Parathyroid adenoma (tissue), 2 donors: ENCODE measurements at regions not wholly inside any gene's neighbourhood (a gene's known extent, or its start where the extent isn't known, plus 50 kb on each side); places are given as distances from the start of the nearest gene placed in this dataset.

Experiments
- H2AFZ ChIP-seq: fragments of 300-600 bp; sonication (generic); one replicate; pipeline ENCODE4 v1.7.0; 2017; ENCODE audit warnings: antibody characterized with exemption, mild to moderate bottlenecking
- H3K27ac ChIP-seq: fragments of 300-600 bp; sonication (generic); one replicate; pipeline ENCODE4 v1.7.0; 2017
- H3K27me3 ChIP-seq: fragments of 300-600 bp; sonication (generic); one replicate; pipeline ENCODE4 v1.7.0; 2017; ENCODE audit warnings: low read length; ENCODE audit not compliant: control insufficient read depth, insufficient read depth
- H3K36me3 ChIP-seq: fragments of 300-600 bp; sonication (generic); one replicate; pipeline ENCODE4 v1.7.0; 2017; ENCODE audit warnings: low read length; ENCODE audit not compliant: control insufficient read depth, insufficient read depth
- H3K4me1 ChIP-seq: fragments of 300-600 bp; sonication (generic); one replicate; pipeline ENCODE4 v1.7.0; 2017; ENCODE audit warnings: control low read depth
- H3K4me2 ChIP-seq: fragments of 300-600 bp; sonication (generic); one replicate; pipeline ENCODE4 v1.7.0; 2017; ENCODE audit warnings: low read length
- H3K4me3 ChIP-seq: fragments of 300-600 bp; sonication (generic); one replicate; pipeline ENCODE4 v1.7.0; 2017; ENCODE audit warnings: low read depth, low read length
- H3K79me2 ChIP-seq: fragments of 300-600 bp; sonication (generic); one replicate; pipeline ENCODE4 v1.7.0; 2017; ENCODE audit warnings: control low read depth
- H3K9ac ChIP-seq: fragments of 300-600 bp; sonication (generic); one replicate; pipeline ENCODE4 v1.7.0; 2017; ENCODE audit warnings: mild to moderate bottlenecking
- H3K9me3 ChIP-seq: fragments of 300-600 bp; sonication (generic); one replicate; pipeline ENCODE4 v1.7.0; 2017; ENCODE audit warnings: low read length; ENCODE audit not compliant: control insufficient read depth
- TF ChIP-seq, protein P1 (sequence below): fragments of 300-600 bp; sonication (generic); IDR thresholded peaks from one replicate; pipeline ENCODE4 v1.7.0; 2017; ENCODE audit warnings: antibody characterized with exemption, mild to moderate bottlenecking
- donor health status: primary hyperparathyroidism.

DNA sequence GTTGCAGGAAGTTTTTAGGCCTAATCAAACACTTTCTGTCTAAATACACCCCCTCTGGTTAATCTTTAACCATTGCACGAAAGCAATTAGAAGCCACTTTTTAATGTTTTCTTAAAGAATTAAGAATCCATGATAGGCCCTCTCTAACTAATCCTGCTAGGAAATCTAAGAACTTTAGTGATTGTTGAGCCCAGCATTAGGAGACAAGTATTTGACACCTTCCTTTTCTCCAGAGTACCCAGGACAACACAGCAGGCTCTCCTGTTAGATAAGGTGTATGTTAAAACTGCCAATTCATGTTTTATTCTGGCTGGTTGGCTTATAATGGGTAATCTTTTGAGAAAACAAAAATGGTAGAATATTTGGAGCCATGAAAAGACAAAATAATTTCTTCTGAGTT, 95.0 kb downstream of the ALX1 start:
- H3K9me3 ChIP-seq: no peaks in the 10 kb centered on the region
- H3K27ac ChIP-seq: no peak overlapping the region
- no peaks in the 10 kb centered on the region for H3K4me1 ChIP-seq
- H3K4me3 ChIP-seq: no peak overlapping the region
- no peak overlapping the region for H2AFZ ChIP-seq
- no peaks in the 10 kb centered on the region for H3K27me3 ChIP-seq
- TF ChIP-seq, protein P1, sequence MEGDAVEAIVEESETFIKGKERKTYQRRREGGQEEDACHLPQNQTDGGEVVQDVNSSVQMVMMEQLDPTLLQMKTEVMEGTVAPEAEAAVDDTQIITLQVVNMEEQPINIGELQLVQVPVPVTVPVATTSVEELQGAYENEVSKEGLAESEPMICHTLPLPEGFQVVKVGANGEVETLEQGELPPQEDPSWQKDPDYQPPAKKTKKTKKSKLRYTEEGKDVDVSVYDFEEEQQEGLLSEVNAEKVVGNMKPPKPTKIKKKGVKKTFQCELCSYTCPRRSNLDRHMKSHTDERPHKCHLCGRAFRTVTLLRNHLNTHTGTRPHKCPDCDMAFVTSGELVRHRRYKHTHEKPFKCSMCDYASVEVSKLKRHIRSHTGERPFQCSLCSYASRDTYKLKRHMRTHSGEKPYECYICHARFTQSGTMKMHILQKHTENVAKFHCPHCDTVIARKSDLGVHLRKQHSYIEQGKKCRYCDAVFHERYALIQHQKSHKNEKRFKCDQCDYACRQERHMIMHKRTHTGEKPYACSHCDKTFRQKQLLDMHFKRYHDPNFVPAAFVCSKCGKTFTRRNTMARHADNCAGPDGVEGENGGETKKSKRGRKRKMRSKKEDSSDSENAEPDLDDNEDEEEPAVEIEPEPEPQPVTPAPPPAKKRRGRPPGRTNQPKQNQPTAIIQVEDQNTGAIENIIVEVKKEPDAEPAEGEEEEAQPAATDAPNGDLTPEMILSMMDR: no peak
- H3K9ac ChIP-seq: no peak overlapping the region
- no peaks in the 10 kb centered on the region for H3K79me2 ChIP-seq
- no peaks in the 10 kb centered on the region for H3K36me3 ChIP-seq
- no peak overlapping the region for H3K4me2 ChIP-seq

DNA sequence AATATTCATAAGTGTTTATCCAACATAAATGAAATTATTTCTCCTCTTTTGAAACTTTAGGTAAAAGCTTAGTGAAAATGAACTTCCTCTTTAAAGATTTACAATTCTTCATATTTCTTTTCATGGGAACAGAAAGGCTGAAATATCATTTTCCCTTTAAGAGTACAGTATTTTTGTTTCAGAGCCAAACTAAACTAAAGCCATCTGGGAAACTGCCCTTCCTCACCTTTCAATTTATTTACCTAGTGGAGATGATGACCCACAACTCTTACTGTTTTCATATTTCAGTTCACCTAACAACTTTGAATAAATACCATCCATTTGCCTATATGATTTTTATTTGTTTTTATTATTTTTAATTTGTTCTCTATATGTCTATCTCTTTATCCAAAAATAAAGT, 105.4 kb downstream of the ALX1 start:
- no peak overlapping the region for H3K4me3 ChIP-seq
- no peaks in the 10 kb centered on the region for H3K27me3 ChIP-seq
- no peaks in the 10 kb centered on the region for H3K9me3 ChIP-seq
- H2AFZ ChIP-seq: no peak overlapping the region
- H3K36me3 ChIP-seq: no peaks in the 10 kb centered on the region
- TF ChIP-seq, protein P1: no peak
- H3K4me2 ChIP-seq: no peak overlapping the region
- no peak overlapping the region for H3K27ac ChIP-seq
- no peaks in the 10 kb centered on the region for H3K4me1 ChIP-seq
- no peak overlapping the region for H3K9ac ChIP-seq
- no peaks in the 10 kb centered on the region for H3K79me2 ChIP-seq

DNA sequence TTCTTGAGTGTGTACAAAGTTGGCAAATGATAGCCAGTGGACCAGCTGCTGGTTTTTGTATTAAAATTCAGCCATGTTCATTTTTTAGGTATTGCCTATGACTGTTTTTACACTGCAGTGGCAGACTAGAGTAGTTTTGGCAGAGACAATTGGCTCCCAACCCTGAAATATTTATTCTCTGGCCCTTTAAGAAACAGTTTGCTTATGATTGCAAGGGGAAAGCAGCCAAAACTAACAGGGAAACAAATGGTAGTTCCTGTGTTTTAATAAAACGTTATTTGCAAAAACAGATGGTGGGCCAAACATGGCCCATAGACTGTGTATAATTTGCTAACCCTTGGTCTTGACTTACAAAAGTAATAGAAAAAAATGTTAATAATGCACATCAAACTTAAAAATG, 110.2 kb downstream of the ALX1 start:
- no peaks in the 10 kb centered on the region for H3K79me2 ChIP-seq
- H3K9ac ChIP-seq: no peak overlapping the region
- H3K9me3 ChIP-seq: no peaks in the 10 kb centered on the region
- no peak overlapping the region for H3K4me3 ChIP-seq
- no peak overlapping the region for H3K27ac ChIP-seq
- no peaks in the 10 kb centered on the region for H3K4me1 ChIP-seq
- no peak overlapping the region for H2AFZ ChIP-seq
- H3K36me3 ChIP-seq: no peaks in the 10 kb centered on the region
- TF ChIP-seq, protein P1: no peak
- no peaks in the 10 kb centered on the region for H3K27me3 ChIP-seq
- H3K4me2 ChIP-seq: no peak overlapping the region

DNA sequence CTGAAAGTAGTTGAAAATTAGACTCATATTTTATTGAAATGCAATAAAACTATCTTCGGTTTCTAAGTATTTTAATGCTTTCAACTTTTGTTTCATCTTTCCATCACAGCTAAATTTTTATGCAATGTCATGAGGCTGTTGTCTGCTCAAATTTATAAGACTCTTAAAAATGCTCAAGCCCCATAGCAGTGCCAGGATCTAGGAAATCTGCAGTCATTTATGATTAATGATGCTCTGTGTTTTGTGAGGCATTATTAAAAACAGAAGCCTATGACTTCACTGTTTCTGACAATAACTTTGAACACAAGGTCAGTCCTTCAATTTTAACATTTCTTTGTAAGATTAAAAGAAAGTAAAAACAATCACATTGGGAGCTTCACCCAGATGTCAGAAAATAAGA, 112.5 kb downstream of the ALX1 start:
- Histone ChIP-seq H3K4me3 (no peak overlapping the region), H3K79me2 (no peaks in the 10 kb centered on the region), H3K36me3 (no peaks in the 10 kb centered on the region), H3K9ac (no peak overlapping the region), H3K27me3 (no peaks in the 10 kb centered on the region), H3K4me2 (no peak overlapping the region), H3K9me3 (no peaks in the 10 kb centered on the region), H3K27ac (no peak overlapping the region), H3K4me1 (no peaks in the 10 kb centered on the region), H2AFZ (no peak overlapping the region)
- TF ChIP-seq, protein P1: no peak

DNA sequence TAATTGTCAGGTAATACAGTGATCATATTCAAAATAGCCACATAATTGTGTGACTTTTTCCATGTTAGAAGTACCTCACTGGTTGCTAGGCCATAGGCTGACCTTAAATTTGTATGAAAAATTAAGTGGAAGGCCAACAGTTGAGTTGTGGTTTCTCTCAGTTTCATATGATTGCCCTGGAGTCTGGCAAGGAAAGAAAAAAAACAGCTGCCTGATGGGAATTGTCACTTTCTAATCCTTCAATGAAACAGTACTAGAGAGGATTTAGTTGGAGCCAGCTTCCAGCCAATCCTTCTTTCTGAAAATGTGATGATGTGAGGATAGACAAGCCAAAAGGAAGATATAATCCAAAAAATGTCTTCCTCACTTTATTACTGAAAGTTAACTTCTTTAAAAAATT, 113.6 kb downstream of the ALX1 start:
- TF ChIP-seq, protein P1: no peak

More for the DNA sequence above, 113.6 kb downstream of the ALX1 start:
- Histone ChIP-seq H3K36me3 (no peaks in the 10 kb centered on the region), H3K4me1 (no peaks in the 10 kb centered on the region), H3K4me2 (no peak overlapping the region), H3K4me3 (no peak overlapping the region), H3K27me3 (no peaks in the 10 kb centered on the region), H3K9ac (no peak overlapping the region), H3K27ac (no peak overlapping the region), H2AFZ (no peak overlapping the region), H3K9me3 (no peaks in the 10 kb centered on the region), H3K79me2 (no peaks in the 10 kb centered on the region)
